Erythroblast (primary cell): ENCODE measurements at regions not wholly inside any gene's neighbourhood (a gene's known extent, or its start where the extent isn't known, plus 50 kb on each side); places are given as distances from the start of the nearest gene placed in this dataset.

Experiments
- GATA1 ChIP-seq: IDR thresholded peaks from 2 replicates; pipeline ENCODE4 v1.6.1; 2011; ENCODE audit warnings: low read depth, mild to moderate bottlenecking, control low read depth, low read length, moderate library complexity
- POLR2A ChIP-seq: IDR thresholded peaks from 2 replicates; pipeline ENCODE4 v1.6.1; 2011; ENCODE audit warnings: mild to moderate bottlenecking, low read length

GRCh38 chr1:219339466-219339865 is 165.8 kb downstream of the LYPLAL1 start:
- TF ChIP-seq POLR2A (no peak), GATA1 (no peak)
